ENCODE measurements at regions not wholly inside any gene's neighbourhood (a gene's known extent, or its start where the extent isn't known, plus 50 kb on each side); places are given as distances from the start of the nearest gene placed in this dataset.

DNA sequence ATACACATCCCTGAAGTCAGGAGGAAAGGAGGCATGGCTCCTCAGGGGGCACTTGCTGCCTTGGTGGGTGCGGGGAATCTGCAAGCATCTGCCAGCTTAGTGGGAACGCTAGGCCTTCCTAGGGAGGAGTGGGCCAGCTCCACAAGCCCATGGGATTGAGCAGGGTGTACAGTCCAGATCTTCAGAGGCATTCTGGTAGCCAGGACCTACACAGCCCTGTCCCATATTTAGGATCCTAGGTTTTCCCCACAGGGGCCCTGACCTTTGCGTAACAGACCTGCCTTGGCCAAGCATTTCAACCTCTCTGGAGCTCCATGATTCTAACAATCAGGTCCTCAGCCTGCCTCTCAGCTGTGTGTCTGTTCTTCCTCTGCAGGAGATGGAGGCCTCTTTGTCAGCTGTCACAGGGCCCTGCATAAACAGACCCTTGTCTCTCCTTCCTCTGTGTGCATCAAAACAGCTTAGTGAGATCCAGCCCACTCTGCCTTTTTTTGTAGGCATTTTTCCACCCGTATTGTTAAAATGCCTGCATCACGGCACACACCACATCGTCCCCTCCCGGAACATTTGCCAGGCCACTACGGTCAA is 140.2 kb upstream of the NDUFV2 start:
- ATAC-seq (ENCODE audit: low FRiP score in 2 of 2): no peak
- 92 to 96% methylated on average over 5 to 8 of the region's 8 CpGs for WGBS, 2 donors

DNA sequence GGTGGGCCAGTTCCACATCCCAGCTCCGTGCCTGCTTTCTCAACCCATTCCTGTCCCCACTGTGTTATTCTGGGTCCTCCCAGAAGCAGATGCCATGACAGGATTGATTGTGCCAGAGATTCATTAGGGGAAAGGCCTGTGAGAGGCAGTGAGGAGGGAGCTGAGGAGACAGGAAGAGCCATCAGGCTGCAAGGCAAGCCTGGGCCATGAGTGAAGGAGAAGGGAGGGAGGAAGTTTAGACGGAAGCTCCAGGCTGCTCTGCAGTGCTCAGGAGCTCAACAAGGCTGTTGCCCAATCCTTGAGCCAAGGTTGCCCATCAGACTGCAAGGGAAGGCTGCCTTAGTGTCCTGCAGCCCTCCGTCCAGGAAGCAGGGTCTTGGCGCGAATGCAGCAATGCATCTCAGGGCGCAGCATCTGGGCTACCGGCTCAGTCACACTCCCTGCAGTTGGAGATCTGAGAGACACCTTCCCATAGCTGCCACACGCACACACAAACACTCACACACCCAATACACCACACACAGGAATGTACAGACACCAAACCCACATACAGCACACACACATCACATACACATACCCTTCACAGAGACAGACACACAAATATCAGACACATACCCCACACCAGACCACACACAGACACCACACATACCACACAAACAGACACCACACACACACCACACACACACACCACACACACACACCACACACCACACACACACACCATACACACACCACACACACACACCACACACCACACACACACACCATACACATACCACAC is 139.5 kb upstream of the NDUFV2 start:
- WGBS, 2 donors: 79 to 87% methylated on average over 7 to 8 of the region's 8 CpGs
- Histone ChIP-seq H3K27me3 (no peaks in the 10 kb centered on the region), H3K36me3 (no peaks in the 10 kb centered on the region), H3K4me3 (no peak overlapping the region), H3K4me1 (peaks cover 0 to 5% (median 0%) of the 10 kb centered on the region in 4 donors), H3K27ac (no peak overlapping the region), H3K9me3 (no peaks in the 10 kb centered on the region)
- DNase-seq: no peak
- no peak for ATAC-seq (ENCODE audit: low FRiP score in 2 of 2)
- TF ChIP-seq EP300 (IDR thresholded peaks at IDR 0.05) (no peak), POLR2AphosphoS5 (IDR thresholded peaks at IDR 0.05) (no peak), POLR2A (IDR thresholded peaks at IDR 0.05) (no peak), CTCF (IDR thresholded peaks at IDR 0.05) (no peak)

More for the DNA sequence above, 140.2 kb upstream of the NDUFV2 start:
- Histone ChIP-seq H3K9me3 (no peaks in the 10 kb centered on the region), H3K36me3 (no peaks in the 10 kb centered on the region), H3K27me3 (no peaks in the 10 kb centered on the region), H3K4me3 (no peak overlapping the region), H3K4me1 (peaks cover 0 to 5% (median 0%) of the 10 kb centered on the region in 4 donors), H3K27ac (no peak overlapping the region)
- TF ChIP-seq POLR2A (IDR thresholded peaks at IDR 0.05) (no peak), CTCF (IDR thresholded peaks at IDR 0.05) (no peak), EP300 (IDR thresholded peaks at IDR 0.05) (no peak), POLR2AphosphoS5 (IDR thresholded peaks at IDR 0.05) (no peak)
- DNase-seq: no peak

GRCh38 chr18:8963876-8964275 is 138.6 kb upstream of the NDUFV2 start:
- Histone ChIP-seq H3K36me3 (no peaks in the 10 kb centered on the region), H3K9me3 (no peaks in the 10 kb centered on the region), H3K4me1 (peaks cover 0 to 5% (median 0%) of the 10 kb centered on the region in 4 donors), H3K27ac (no peak overlapping the region), H3K27me3 (no peaks in the 10 kb centered on the region), H3K4me3 (no peak overlapping the region)
- ATAC-seq (ENCODE audit: low FRiP score in 2 of 2) (no peak), DNase-seq (no peak)
- no peak for TF ChIP-seq CTCF (IDR thresholded peaks at IDR 0.05)
- no peak for TF ChIP-seq POLR2A (IDR thresholded peaks at IDR 0.05)
- TF ChIP-seq EP300 (IDR thresholded peaks at IDR 0.05): no peak
- no peak for TF ChIP-seq POLR2AphosphoS5 (IDR thresholded peaks at IDR 0.05)

- Histone ChIP-seq H3K36me3 (no peaks in the 10 kb centered on the region), H3K9me3 (no peaks in the 10 kb centered on the region), H3K4me1 (no peaks in the 10 kb centered on the region), H3K27me3 (no peaks in the 10 kb centered on the region), H3K4me3 (no peak overlapping the region), H3K27ac (no peak overlapping the region)
- ATAC-seq (ENCODE audit: low FRiP score in 2 of 2): no peak
- no peak for DNase-seq
- no peak for TF ChIP-seq CTCF (IDR thresholded peaks at IDR 0.05)
- no peak for TF ChIP-seq EP300 (IDR thresholded peaks at IDR 0.05)
- no peak for TF ChIP-seq POLR2A (IDR thresholded peaks at IDR 0.05)
- TF ChIP-seq POLR2AphosphoS5 (IDR thresholded peaks at IDR 0.05): no peak
- 72 to 83% methylated on average over 8 of the region's 8 CpGs for WGBS, 2 donors
Observed at GRCh38 chr18:8965398-8965797, 137.1 kb upstream of the NDUFV2 start.
